NOMO-1 (cell line): ENCODE measurements at regions not wholly inside any gene's neighbourhood (a gene's known extent, or its start where the extent isn't known, plus 50 kb on each side); places are given as distances from the start of the nearest gene placed in this dataset.

ENCODE experiments used
- DNase-seq, 2 experiments: peaks; one replicate each; lab custom pipeline; 2025; ENCODE audit not compliant: unreplicated experiment in 2 of 2; lab: John Stamatoyannopoulos, UW

GRCh38 chr11:119787074-119787461, 58.1 kb upstream of the NECTIN1 start:
- DNase-seq = no peak

- no peak for DNase-seq
Measured at GRCh38 chr11:119786431-119787073, 57.6 kb upstream of the NECTIN1 start.

GRCh38 chr11:119785131-119785530, 56.1 kb upstream of the NECTIN1 start:
- no peak for DNase-seq

GRCh38 chr11:119784421-119784820, 55.4 kb upstream of the NECTIN1 start:
- DNase-seq = no peak

GRCh38 chr11:119783466-119784400, 54.7 kb upstream of the NECTIN1 start:
- DNase-seq = no peak

GRCh38 chr11:119782739-119783072, 53.7 kb upstream of the NECTIN1 start:
- DNase-seq = no peak

GRCh38 chr11:119782006-119782738, 53.2 kb upstream of the NECTIN1 start:
- no peak for DNase-seq

GRCh38 chr11:119780222-119780953, 51.4 kb upstream of the NECTIN1 start:
- no peak for DNase-seq

GRCh38 chr11:119779195-119780071, 50.4 kb upstream of the NECTIN1 start:
- DNase-seq = no peak
